GM12878 (cell line): ENCODE measurements at regions not wholly inside any gene's neighbourhood (a gene's known extent, or its start where the extent isn't known, plus 50 kb on each side); places are given as distances from the start of the nearest gene placed in this dataset.

ENCODE experiments used
- ATAC-seq: fragments of 200-7000 bp; cut with Tn5 transposase; 3 replicates; pipeline ENCODE4 v1.9.1; 2020; ENCODE audit warnings: mild to moderate bottlenecking, moderate library complexity
- BruUV-seq: library from RNA; stranded (reverse); fragments of 400-500 nt; replicated peaks from 2 replicates; lab custom pipeline; 2021; lab: Mats Ljungman, UMichigan
- CTCF ChIA-PET: fragments of 300-600 bp; sonication (Branson Sonifier 250); formaldehyde crosslinking; extraction: SDS; loops from one replicate; lab custom pipeline; 2021; ENCODE audit warnings: inconsistent platforms; lab: Yijun Ruan, JAX
- POLR2A ChIA-PET: fragments of 350-600 bp; formaldehyde crosslinking; extraction: SDS; loops from one replicate; lab custom pipeline; 2021; ENCODE audit warnings: inconsistent platforms; lab: Charles Lee
- RAD21 ChIA-PET: fragments of 300-600 bp; sonication (Branson Sonifier 250); formaldehyde crosslinking; loops from one replicate; lab custom pipeline; 2023; ENCODE audit warnings: antibody characterized with exemption; ENCODE audit not compliant: unreplicated experiment; lab: Charles Lee
- SMC1A ChIA-PET: fragments of 300-600 bp; sonication (Branson Sonifier 250); formaldehyde crosslinking; loops from one replicate; lab custom pipeline; 2023; ENCODE audit not compliant: unreplicated experiment, uncharacterized antibody; lab: Charles Lee
- DNase-seq: peaks from one replicate; pipeline ENCODE4 v3.0.0-alpha.2; 2011; ENCODE audit warnings: low read depth, low spot score
- FAIRE-seq: peaks from 3 replicates; lab custom pipeline; 2011; peaks lifted over from hg19 to GRCh38; lab: Jason Lieb, UNC
- H2AFZ ChIP-seq: 2 replicates; pipeline ENCODE4 v1.6.0; 2011; ENCODE audit warnings: low read depth, low read length, control low read depth; ENCODE audit not compliant: control insufficient read depth
- H3K27ac ChIP-seq: 2 replicates; pipeline ENCODE4 v1.5.1; 2011; ENCODE audit warnings: control low read depth; ENCODE audit not compliant: control insufficient read depth, insufficient read depth
- H3K27me3 ChIP-seq, 2 experiments: replicated peaks in 1 of 2; 2 replicates each; pipeline versions ENCODE4 v1.6.0 to v1.6.1; 2011; ENCODE audit warnings: low read length in 1 of 2; ENCODE audit not compliant: control insufficient read depth in 2 of 2, insufficient read depth in 2 of 2
- H3K36me3 ChIP-seq, 2 experiments: 2 replicates each; pipeline ENCODE4 v1.5.1; 2011; ENCODE audit warnings: low read length in 1 of 2; ENCODE audit not compliant: control insufficient read depth in 2 of 2, insufficient read depth in 2 of 2
- H3K4me1 ChIP-seq: 2 replicates; pipeline ENCODE4 v1.6.1; 2011; ENCODE audit warnings: mild to moderate bottlenecking, low read length, moderate library complexity, mixed read lengths; ENCODE audit not compliant: control insufficient read depth, insufficient read depth
- H3K4me2 ChIP-seq: 2 replicates; pipeline ENCODE4 v1.6.0; 2011; ENCODE audit warnings: control low read depth; ENCODE audit not compliant: control insufficient read depth, insufficient read depth
- H3K4me3 ChIP-seq: fragments of 200-600 bp; sonication (generic); 2 replicates; pipeline ENCODE4 v1.5.1; 2016
- H3K79me2 ChIP-seq: 2 replicates; pipeline ENCODE4 v1.6.0; 2011; ENCODE audit warnings: low read length; ENCODE audit not compliant: control insufficient read depth, insufficient read depth
- H3K9ac ChIP-seq: 2 replicates; pipeline ENCODE4 v1.8.0; 2011; ENCODE audit warnings: low read length, control low read depth, mixed read lengths; ENCODE audit not compliant: control insufficient read depth, insufficient read depth
- H3K9me3 ChIP-seq: replicated peaks from 3 replicates; pipeline ENCODE4 v1.5.1; 2011; ENCODE audit warnings: mild to moderate bottlenecking, low read length; ENCODE audit not compliant: control insufficient read depth, insufficient read depth
- H4K20me1 ChIP-seq: 2 replicates; pipeline ENCODE4 v1.6.0; 2011; ENCODE audit not compliant: control insufficient read depth, insufficient read depth
- ATF7 ChIP-seq: fragments of 450-650 bp; IDR thresholded peaks from 2 replicates; pipeline ENCODE4 v1.6.1; 2016; ENCODE audit warnings: low read depth, mild to moderate bottlenecking
- CHD4 ChIP-seq: fragments of 200-600 bp; sonication (generic); IDR thresholded peaks from 2 replicates; pipeline ENCODE4 v1.6.1; 2016; ENCODE audit warnings: mild to moderate bottlenecking
- EED ChIP-seq: sonication (generic); IDR thresholded peaks from 2 replicates; pipeline ENCODE4 v1.6.1; 2016; ENCODE audit warnings: antibody characterized with exemption, low read depth
- EGR1 ChIP-seq, 2 experiments: IDR thresholded peaks; 1 replicate in 1 of 2; 2 replicates in 1 of 2; pipeline ENCODE4 v1.6.1; 2011 to 2012; ENCODE audit warnings: low read depth in 2 of 2, low read length in 2 of 2, borderline replicate concordance in 1 of 2, mild to moderate bottlenecking in 1 of 2, moderate library complexity in 1 of 2
- HDGF ChIP-seq: fragments of 450-650 bp; IDR thresholded peaks from 2 replicates; pipeline ENCODE4 v1.6.1; 2016; ENCODE audit warnings: antibody characterized with exemption
- IRF5 ChIP-seq: fragments of 450-650 bp; IDR thresholded peaks from 2 replicates; pipeline ENCODE4 v1.6.1; 2017; ENCODE audit warnings: borderline replicate concordance
- MEF2A ChIP-seq: IDR thresholded peaks from 2 replicates; pipeline ENCODE4 v1.6.1; 2011; ENCODE audit warnings: low read depth, mild to moderate bottlenecking, low read length, moderate library complexity; ENCODE audit not compliant: insufficient read depth
- MTA2 ChIP-seq: fragments of 450-650 bp; IDR thresholded peaks from 2 replicates; pipeline ENCODE4 v1.6.1; 2016; ENCODE audit warnings: low read depth, mild to moderate bottlenecking, moderate library complexity
- NR2C1 ChIP-seq: fragments of 450-650 bp; IDR thresholded peaks from 2 replicates; pipeline ENCODE4 v1.6.1; 2017; ENCODE audit warnings: antibody characterized with exemption, mild to moderate bottlenecking, moderate library complexity
- PAX5 ChIP-seq: IDR thresholded peaks from 2 replicates; pipeline ENCODE4 v1.6.1; 2011; ENCODE audit warnings: low read depth, low read length, borderline replicate concordance
- PAX8 ChIP-seq: fragments of 450-650 bp; IDR thresholded peaks from 2 replicates; pipeline ENCODE4 v1.6.1; 2017; ENCODE audit warnings: mild to moderate bottlenecking, moderate library complexity
- PBX3 ChIP-seq: IDR thresholded peaks from 2 replicates; pipeline ENCODE4 v1.6.1; 2011; ENCODE audit warnings: mild to moderate bottlenecking, low read depth, low read length, moderate library complexity; ENCODE audit not compliant: insufficient replicate concordance
- RELA ChIP-seq: fragments of 450-650 bp; IDR thresholded peaks from 2 replicates; pipeline ENCODE4 v1.8.0; 2014; ENCODE audit warnings: borderline replicate concordance; ENCODE audit not compliant: partially characterized antibody
- SRF ChIP-seq, 2 experiments: IDR thresholded peaks; 2 replicates each; pipeline ENCODE4 v1.6.1; 2011; ENCODE audit warnings: low read depth in 2 of 2, low read length in 2 of 2, mild to moderate bottlenecking in 1 of 2, moderate library complexity in 1 of 2
- TBL1XR1 ChIP-seq: IDR thresholded peaks from 2 replicates; pipeline ENCODE4 v1.6.1; 2012; ENCODE audit warnings: low read depth, low read length, improper control_type of control experiment
- ZBED1 ChIP-seq: IDR thresholded peaks from 2 replicates; pipeline ENCODE4 v1.6.1; 2016; ENCODE audit warnings: borderline replicate concordance
- ZNF217 ChIP-seq: fragments of 450-650 bp; IDR thresholded peaks from 2 replicates; pipeline ENCODE4 v1.6.1; 2017; ENCODE audit warnings: antibody characterized with exemption, mild to moderate bottlenecking
- WGBS: methylation state at CpG from one replicate; pipeline ENCODE4 v1.1.6; 2016; ENCODE audit warnings: low lambda C conversion rate; ENCODE audit not compliant: insufficient replicate concordance, insufficient coverage; ENCODE audit errors: missing lambda C conversion rate; 5-methylcytosine and 5-hydroxymethylcytosine counted together
- in situ Hi-C: fragments of 300-500 bp; cut with MboI; formaldehyde crosslinking; loops from 9 replicates; pipeline ENCODE4 v1.14.3; 2018; ENCODE audit warnings: mixed read lengths
- intact Hi-C: fragments of 100-400 bp; cut with micrococcal nuclease; formaldehyde crosslinking; loops from one replicate; pipeline ENCODE4 v1.14.2; 2022; ENCODE audit not compliant: unreplicated experiment
- TF ChIP-seq, protein P1 (sequence below): fragments of 150-350 bp; IDR thresholded peaks from 2 replicates; pipeline ENCODE4 v1.6.1; 2016; ENCODE audit warnings: low read depth, low read length
- TF ChIP-seq, protein P2 (sequence below): IDR thresholded peaks from 2 replicates; pipeline ENCODE4 v1.6.1; 2011; ENCODE audit warnings: borderline replicate concordance, low read depth, mild to moderate bottlenecking, moderate library complexity, low read length; ENCODE audit not compliant: insufficient read depth, poor library complexity, severe bottlenecking

- BruUV-seq: no TSS peak
- Histone ChIP-seq H3K9me3 (no peaks in the 10 kb centered on the region), H3K4me2 (no peak overlapping the region), H3K27me3 (no peaks in the 10 kb centered on the region), H3K36me3 (no peaks in the 10 kb centered on the region), H3K27ac (no peak overlapping the region), H4K20me1 (no peaks in the 10 kb centered on the region), H2AFZ (no peak overlapping the region), H3K4me1 (no peaks in the 10 kb centered on the region), H3K79me2 (no peaks in the 10 kb centered on the region)
- ChIA-PET POLR2A (no interaction called here), CTCF (no interaction called here), SMC1A (no interaction called here), RAD21 (no interaction called here)
- WGBS: 24% methylated on average over 3 of the region's 3 CpGs
- ATAC-seq (no peak), FAIRE-seq (no peak)
- intact Hi-C loops: no loop called here
- in situ Hi-C loops: no loop called here
- no peak for TF ChIP-seq RELA
- TF ChIP-seq SRF (IDR thresholded peaks at IDR 0.05; ENCODE audit: low read depth in 2 of 2, low read length in 2 of 2): no peak
- no peak for TF ChIP-seq PBX3
- TF ChIP-seq MEF2A: no peak
- TF ChIP-seq, protein P1, sequence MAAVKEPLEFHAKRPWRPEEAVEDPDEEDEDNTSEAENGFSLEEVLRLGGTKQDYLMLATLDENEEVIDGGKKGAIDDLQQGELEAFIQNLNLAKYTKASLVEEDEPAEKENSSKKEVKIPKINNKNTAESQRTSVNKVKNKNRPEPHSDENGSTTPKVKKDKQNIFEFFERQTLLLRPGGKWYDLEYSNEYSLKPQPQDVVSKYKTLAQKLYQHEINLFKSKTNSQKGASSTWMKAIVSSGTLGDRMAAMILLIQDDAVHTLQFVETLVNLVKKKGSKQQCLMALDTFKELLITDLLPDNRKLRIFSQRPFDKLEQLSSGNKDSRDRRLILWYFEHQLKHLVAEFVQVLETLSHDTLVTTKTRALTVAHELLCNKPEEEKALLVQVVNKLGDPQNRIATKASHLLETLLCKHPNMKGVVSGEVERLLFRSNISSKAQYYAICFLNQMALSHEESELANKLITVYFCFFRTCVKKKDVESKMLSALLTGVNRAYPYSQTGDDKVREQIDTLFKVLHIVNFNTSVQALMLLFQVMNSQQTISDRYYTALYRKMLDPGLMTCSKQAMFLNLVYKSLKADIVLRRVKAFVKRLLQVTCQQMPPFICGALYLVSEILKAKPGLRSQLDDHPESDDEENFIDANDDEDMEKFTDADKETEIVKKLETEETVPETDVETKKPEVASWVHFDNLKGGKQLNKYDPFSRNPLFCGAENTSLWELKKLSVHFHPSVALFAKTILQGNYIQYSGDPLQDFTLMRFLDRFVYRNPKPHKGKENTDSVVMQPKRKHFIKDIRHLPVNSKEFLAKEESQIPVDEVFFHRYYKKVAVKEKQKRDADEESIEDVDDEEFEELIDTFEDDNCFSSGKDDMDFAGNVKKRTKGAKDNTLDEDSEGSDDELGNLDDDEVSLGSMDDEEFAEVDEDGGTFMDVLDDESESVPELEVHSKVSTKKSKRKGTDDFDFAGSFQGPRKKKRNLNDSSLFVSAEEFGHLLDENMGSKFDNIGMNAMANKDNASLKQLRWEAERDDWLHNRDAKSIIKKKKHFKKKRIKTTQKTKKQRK: no peak
- no peak for TF ChIP-seq TBL1XR1
- TF ChIP-seq MTA2: no peak
- TF ChIP-seq ZNF217: no peak
- no peak for TF ChIP-seq EED
- TF ChIP-seq NR2C1: no peak
- TF ChIP-seq PAX5: no peak
- TF ChIP-seq, protein P2, sequence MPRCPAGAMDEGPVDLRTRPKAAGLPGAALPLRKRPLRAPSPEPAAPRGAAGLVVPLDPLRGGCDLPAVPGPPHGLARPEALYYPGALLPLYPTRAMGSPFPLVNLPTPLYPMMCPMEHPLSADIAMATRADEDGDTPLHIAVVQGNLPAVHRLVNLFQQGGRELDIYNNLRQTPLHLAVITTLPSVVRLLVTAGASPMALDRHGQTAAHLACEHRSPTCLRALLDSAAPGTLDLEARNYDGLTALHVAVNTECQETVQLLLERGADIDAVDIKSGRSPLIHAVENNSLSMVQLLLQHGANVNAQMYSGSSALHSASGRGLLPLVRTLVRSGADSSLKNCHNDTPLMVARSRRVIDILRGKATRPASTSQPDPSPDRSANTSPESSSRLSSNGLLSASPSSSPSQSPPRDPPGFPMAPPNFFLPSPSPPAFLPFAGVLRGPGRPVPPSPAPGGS: no peak
- TF ChIP-seq CHD4: no peak
- no peak for TF ChIP-seq EGR1 (IDR thresholded peaks at IDR 0.05; ENCODE audit: borderline replicate concordance in 1 of 2, low read depth in 2 of 2, low read length in 2 of 2)
- no peak for TF ChIP-seq ATF7
- no peak for TF ChIP-seq HDGF
- no peak for TF ChIP-seq ZBED1
- no peak for TF ChIP-seq IRF5
- TF ChIP-seq PAX8: no peak
- TF ChIP-seq, all 136 proteins: peak for 0
- Histone ChIP-seq H3K9ac (no peak overlapping the region), H3K4me3 (no peak overlapping the region)
- no peak for DNase-seq
Observed at GRCh38 chrX:42073448-42073847, 150.1 kb upstream of the CASK start.
